Activated CD4-positive, alpha-beta memory T cell treated with anti-CD3 and anti-CD28 coated beads for 36 hours (primary cell): ENCODE measurements at regions not wholly inside any gene's neighbourhood (a gene's known extent, or its start where the extent isn't known, plus 50 kb on each side); places are given as distances from the start of the nearest gene placed in this dataset. TPM values are rescaled to one million over a fixed set of nuclear protein-coding genes. Genes with fewer than 3 reads are reported as not detected.
"Not testable (repeated sequence)": the region's sequence is repeated elsewhere in the genome, so short reads cannot be mapped to it uniquely, and the experiment has no call there.

Source experiments
- CTCF ChIA-PET: fragments of 350-600 bp; sonication (Branson Sonifier 250); formaldehyde crosslinking; loops from one replicate; lab custom pipeline; 2021; ENCODE audit warnings: antibody characterized with exemption, inconsistent platforms; lab: Charles Lee
- POLR2A ChIA-PET: fragments of 350-600 bp; sonication (Branson Sonifier 250); formaldehyde crosslinking; loops from one replicate; lab custom pipeline; 2021; ENCODE audit warnings: antibody characterized with exemption; lab: Charles Lee
- DNase-seq: peaks from one replicate; pipeline ENCODE4 v3.0.0-alpha.2; 2020
- H3K27ac Mint-ChIP-seq: one replicate; pipeline ENCODE4 v1.8.0; 2021; ENCODE audit warnings: mixed read lengths
- H3K27me3 Mint-ChIP-seq: one replicate; pipeline ENCODE4 v1.8.0; 2021; ENCODE audit warnings: mixed read lengths
- H3K36me3 Mint-ChIP-seq: one replicate; pipeline ENCODE4 v1.8.0; 2021; ENCODE audit warnings: mixed read lengths
- H3K4me1 Mint-ChIP-seq: one replicate; pipeline ENCODE4 v1.8.0; 2021; ENCODE audit warnings: low read depth, mixed read lengths
- H3K4me3 Mint-ChIP-seq: one replicate; pipeline ENCODE4 v1.8.0; 2021; ENCODE audit warnings: mild to moderate bottlenecking, mixed read lengths
- H3K9me3 Mint-ChIP-seq: one replicate; pipeline ENCODE4 v1.8.0; 2021; ENCODE audit warnings: mixed read lengths
- intact Hi-C: fragments of 100-400 bp; cut with micrococcal nuclease; formaldehyde crosslinking; loops from one replicate; pipeline ENCODE4 v1.15.1; 2023
- microRNA-seq: library from miRNA; unstranded; fragments of <30 nt; microRNA quantifications from one replicate; pipeline ENCODE4 v1.2.0, GENCODE V29; 2022; ENCODE audit warnings: borderline number of aligned reads, borderline microRNAs expressed, borderline replicate concordance

DNA sequence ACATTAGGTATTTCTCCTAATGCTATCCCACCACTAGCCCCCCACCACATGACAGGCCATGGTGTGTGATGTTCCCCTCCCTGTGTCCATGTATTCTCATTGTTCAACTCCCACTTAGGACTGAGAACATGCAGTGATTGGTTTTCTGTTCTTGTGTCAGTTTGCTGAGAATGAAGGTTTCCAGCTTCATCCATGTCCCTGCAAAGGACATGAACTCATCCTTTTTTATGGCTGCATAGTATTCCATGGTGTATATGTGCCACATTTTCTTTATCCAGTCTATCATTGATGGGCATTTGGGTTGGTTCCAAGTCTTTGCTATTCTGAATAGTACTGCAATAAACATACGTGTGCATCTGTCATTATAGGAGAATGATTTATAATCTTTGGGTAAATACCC, 68.4 kb upstream of the RASA1 start:
- H3K27ac Mint-ChIP-seq, DNase-seq, CTCF ChIA-PET, H3K36me3 Mint-ChIP-seq, intact Hi-C loops, H3K27me3 Mint-ChIP-seq, POLR2A ChIA-PET, H3K4me3 Mint-ChIP-seq: not testable (repeated sequence)
- peaks cover 13% of the 10 kb centered on the region for H3K4me1 Mint-ChIP-seq
- peaks cover 15% of the 10 kb centered on the region for H3K9me3 Mint-ChIP-seq

DNA sequence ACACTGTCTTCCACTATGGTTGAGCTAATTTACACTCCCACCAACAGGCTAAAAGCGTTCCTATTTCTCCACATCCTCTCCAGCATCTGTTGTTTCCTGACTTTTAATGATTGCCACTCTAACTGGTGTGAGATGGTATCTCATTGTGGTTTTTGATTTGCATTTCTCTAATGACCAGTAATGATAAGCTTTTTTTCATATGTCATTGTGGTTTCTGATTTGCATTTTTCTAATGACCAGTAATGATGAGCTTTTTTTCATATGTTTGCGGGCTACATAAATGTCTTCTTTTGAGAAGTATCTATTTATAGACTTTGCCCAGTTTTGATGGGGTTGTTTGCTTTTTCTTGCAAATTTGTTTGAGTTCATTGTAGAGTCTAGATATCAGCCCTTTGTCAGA, 68.0 kb upstream of the RASA1 start:
- H3K4me1 Mint-ChIP-seq = peaks cover 11% of the 10 kb centered on the region
- CTCF ChIA-PET, intact Hi-C loops, H3K27ac Mint-ChIP-seq, H3K36me3 Mint-ChIP-seq, H3K4me3 Mint-ChIP-seq, H3K27me3 Mint-ChIP-seq, DNase-seq, POLR2A ChIA-PET: not testable (repeated sequence)
- H3K9me3 Mint-ChIP-seq = peaks cover 15% of the 10 kb centered on the region

DNA sequence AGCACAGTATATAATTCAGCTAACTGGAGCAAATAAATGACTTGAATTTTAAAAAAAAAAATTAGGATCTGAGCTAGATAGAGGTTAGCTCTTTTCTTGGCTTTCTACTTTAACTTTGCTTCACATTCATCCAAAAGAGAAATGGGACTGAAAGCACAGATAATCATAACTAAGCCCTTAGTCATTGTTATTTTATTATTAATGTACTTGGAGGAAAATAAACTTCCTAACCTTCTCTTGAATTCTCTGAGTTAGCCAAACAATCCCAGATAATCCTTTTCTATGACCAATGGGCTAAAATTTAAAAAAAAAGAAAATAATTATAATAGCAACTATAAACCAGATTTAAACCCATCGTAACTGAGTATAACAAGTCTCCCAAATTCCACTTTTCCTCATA, 57.6 kb upstream of the RASA1 start:
- peaks cover 8% of the 10 kb centered on the region for H3K9me3 Mint-ChIP-seq

DNA sequence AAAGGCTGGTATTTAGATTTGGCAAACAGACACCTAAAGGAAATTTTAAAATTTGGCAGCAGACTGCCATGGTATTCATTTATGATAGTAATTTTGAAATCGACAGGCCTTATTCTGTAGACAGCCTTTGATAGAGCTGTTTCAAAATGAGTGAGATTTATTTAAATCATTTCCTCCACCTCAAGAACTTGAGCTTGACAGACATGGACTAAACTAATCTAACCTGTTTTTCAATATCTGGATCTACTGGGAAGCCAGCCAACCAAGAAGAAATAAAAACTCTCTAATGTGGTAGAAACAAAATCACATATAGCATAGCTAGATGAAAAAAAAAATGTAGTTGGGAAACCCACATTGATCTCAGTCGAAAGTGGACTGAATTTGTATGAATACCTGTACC, 56.9 kb upstream of the RASA1 start:
- DNase-seq = no peak
- peaks cover 5% of the 10 kb centered on the region for H3K36me3 Mint-ChIP-seq
- intact Hi-C loops = no loop called here
- ChIA-PET POLR2A (no interaction called here), CTCF (interaction anchor here (1.0 kb wide), 1 partner anchor 16 kb away, joined by 3 read pairs; no protein-coding TSS in a partner anchor)
- no peak overlapping the region for H3K27ac Mint-ChIP-seq
- H3K4me1 Mint-ChIP-seq = peaks cover 18% of the 10 kb centered on the region
- H3K9me3 Mint-ChIP-seq = peaks cover 8% of the 10 kb centered on the region
- no peak overlapping the region for H3K4me3 Mint-ChIP-seq
- H3K27me3 Mint-ChIP-seq = no peaks in the 10 kb centered on the region

More for the DNA sequence above, 57.6 kb upstream of the RASA1 start:
- ChIA-PET CTCF (interaction anchor here (1.0 kb wide), 1 partner anchor 16 kb away, joined by 3 read pairs; no protein-coding TSS in a partner anchor), POLR2A (no interaction called here)
- no peak overlapping the region for H3K4me3 Mint-ChIP-seq
- no peak for DNase-seq
- intact Hi-C loops = no loop called here
- H3K36me3 Mint-ChIP-seq = peaks cover 5% of the 10 kb centered on the region
- H3K27me3 Mint-ChIP-seq = no peaks in the 10 kb centered on the region
- H3K27ac Mint-ChIP-seq = no peak overlapping the region
- H3K4me1 Mint-ChIP-seq = peaks cover 13% of the 10 kb centered on the region

DNA sequence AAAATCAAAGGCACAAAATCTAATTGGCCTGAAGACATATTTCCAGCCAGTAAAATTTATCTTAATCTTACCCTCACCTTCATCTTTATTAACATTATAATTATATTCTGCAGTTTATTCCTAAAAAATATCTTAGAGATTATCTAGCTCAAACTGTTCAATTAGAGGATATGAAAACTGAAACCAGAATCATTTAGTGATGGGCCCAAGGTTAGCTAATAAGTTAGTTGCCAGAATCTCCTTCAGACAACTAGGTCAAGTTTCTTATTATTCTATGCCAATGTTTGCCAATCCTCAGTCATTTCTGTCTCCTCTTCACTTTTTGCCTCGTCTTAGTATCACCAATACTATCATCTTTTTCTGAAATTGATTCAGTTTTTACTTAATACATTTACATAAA, 56.0 kb upstream of the RASA1 start:
- ChIA-PET CTCF (no interaction called here), POLR2A (no interaction called here)
- no peak overlapping the region for H3K27ac Mint-ChIP-seq
- H3K27me3 Mint-ChIP-seq = no peaks in the 10 kb centered on the region
- intact Hi-C loops = no loop called here
- peaks cover 18% of the 10 kb centered on the region for H3K4me1 Mint-ChIP-seq
- no peak for DNase-seq
- H3K36me3 Mint-ChIP-seq = peaks cover 5% of the 10 kb centered on the region
- no peak overlapping the region for H3K4me3 Mint-ChIP-seq
- peaks cover 8% of the 10 kb centered on the region for H3K9me3 Mint-ChIP-seq

DNA sequence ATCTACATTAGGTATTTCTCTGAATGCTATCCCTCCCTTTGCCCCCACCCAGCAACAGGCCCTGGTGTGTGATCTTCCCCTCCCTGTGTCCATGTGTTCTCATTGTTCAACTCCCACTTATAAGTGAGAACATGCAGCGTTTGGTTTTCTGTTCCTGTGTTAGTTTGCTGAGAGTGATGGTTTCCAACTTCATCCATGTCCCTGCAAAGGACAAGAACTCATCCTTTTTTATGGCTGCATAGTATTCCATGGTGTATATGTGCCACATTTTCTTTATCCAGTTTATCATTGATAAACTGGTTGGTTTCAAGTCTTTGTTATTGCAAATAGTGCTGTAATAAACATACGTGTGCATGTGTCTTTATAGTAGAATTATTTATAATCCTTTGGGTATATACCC, 55.5 kb upstream of the RASA1 start:
- H3K9me3 Mint-ChIP-seq, H3K4me3 Mint-ChIP-seq, DNase-seq, CTCF ChIA-PET, H3K27ac Mint-ChIP-seq, H3K36me3 Mint-ChIP-seq, intact Hi-C loops, H3K27me3 Mint-ChIP-seq, POLR2A ChIA-PET: not testable (repeated sequence)
- peaks cover 18% of the 10 kb centered on the region for H3K4me1 Mint-ChIP-seq

DNA sequence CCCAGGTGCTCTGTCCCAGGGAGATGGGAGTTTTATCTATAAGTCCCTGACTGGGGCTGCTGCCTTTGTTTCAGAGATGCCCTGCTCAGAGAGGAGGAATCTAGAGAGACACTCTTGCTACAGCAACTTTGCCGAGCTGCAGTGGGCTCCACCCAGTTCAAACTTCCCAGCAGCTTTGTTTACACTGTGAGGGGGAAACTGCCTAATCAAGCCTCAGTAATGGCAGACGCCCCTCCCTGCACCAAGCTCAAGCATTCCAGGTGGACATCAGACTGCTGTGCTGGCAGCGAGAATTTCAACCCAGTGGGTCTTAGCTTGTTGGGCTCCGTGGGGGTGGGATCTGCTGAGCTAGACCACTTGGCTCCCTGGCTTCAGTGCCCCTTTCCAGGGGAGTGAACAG, 50.2 kb upstream of the RASA1 start:
- DNase-seq, H3K4me3 Mint-ChIP-seq, H3K36me3 Mint-ChIP-seq, CTCF ChIA-PET, H3K27me3 Mint-ChIP-seq, intact Hi-C loops, POLR2A ChIA-PET, H3K4me1 Mint-ChIP-seq, H3K27ac Mint-ChIP-seq, H3K9me3 Mint-ChIP-seq: not testable (repeated sequence)

Small RNA genes in the stretch of these regions (microRNA-seq; reads per million reads assigned to microRNA genes)
- not detected for gene MIR4280
